SK-N-SH (cell line): ENCODE measurements at regions not wholly inside any gene's neighbourhood (a gene's known extent, or its start where the extent isn't known, plus 50 kb on each side); places are given as distances from the start of the nearest gene placed in this dataset.

Experiments used
- CTCF ChIP-seq: fragments of 200-600 bp; sonication (generic); IDR thresholded peaks from 2 replicates; pipeline ENCODE4 v1.6.1; 2017; ENCODE audit warnings: antibody characterized with exemption, mild to moderate bottlenecking, moderate library complexity
- GATA2 ChIP-seq: sonication (generic); formaldehyde crosslinking; IDR thresholded peaks from 2 replicates; pipeline ENCODE4 v1.5.0; 2020; ENCODE audit warnings: mild to moderate bottlenecking, missing genetic modification reagents

DNA sequence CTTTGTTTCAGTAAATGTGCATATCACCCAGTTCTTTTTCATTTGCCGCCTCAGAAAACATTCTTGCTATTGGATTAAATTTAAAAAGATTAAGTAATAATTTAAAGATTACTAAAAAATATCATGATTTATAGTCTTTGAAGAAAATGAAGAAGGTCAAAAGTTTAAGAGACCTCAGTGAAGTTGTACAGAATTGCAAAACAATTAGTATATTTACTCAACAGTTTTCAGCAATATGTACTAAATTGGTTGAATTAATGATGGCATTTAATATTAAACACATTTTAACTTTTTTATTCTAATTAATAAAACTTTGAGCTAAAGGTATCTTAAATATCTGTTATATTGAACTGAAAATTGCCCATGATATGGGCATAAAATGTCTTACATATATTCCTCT lies 49.9 kb upstream of the KLF6 start:
- TF ChIP-seq GATA2: no peak
- no peak for TF ChIP-seq CTCF
